NCI-H345 treated with DMSO at 0.1 percent for 48 hours (cell line): ENCODE measurements at regions not wholly inside any gene's neighbourhood (a gene's known extent, or its start where the extent isn't known, plus 50 kb on each side); places are given as distances from the start of the nearest gene placed in this dataset.
"Not testable (repeated sequence)": the region's sequence is repeated elsewhere in the genome, so short reads cannot be mapped to it uniquely, and the experiment has no call there.

Source experiments
- DNase-seq: peaks from one replicate; lab custom pipeline; 2025; ENCODE audit not compliant: unreplicated experiment; lab: John Stamatoyannopoulos, UW

DNA sequence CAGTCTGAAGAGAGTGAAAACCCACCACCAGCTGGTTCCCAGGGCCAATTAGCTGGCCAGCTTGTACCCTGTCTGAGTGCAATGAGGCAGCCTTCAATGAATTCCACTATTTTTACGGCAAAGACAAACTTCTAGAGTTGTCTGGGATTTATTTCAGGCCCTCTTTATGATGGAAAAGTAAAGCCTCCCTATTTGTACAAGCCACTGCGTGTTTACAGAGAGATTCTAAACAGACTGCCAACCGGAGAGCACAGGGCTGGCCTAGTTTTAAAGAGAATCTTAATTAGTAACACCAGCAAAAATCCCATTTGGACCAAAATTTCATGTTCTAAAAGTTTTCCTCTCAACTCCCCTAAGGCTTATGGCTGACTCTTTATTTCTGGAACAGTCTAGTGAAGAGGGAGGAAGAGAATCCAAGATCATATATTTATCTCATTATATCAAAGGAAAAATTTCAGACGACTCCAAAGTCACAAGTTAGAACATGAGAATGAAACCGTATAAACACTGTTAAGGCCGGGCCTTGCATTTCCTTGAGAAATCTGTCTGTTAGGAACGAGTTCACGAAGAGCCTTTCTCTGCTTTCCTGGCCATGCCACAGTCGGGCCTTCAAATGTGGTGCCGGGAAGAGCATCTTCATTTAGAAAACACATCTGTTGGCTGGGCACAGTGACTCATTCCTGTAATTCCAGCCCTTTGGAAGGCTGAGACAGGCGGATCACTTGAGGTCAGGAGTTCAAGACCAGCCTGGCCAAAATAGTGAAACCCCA, 724.6 kb upstream of the NRP1 start:
- DNase-seq: no peak

DNA sequence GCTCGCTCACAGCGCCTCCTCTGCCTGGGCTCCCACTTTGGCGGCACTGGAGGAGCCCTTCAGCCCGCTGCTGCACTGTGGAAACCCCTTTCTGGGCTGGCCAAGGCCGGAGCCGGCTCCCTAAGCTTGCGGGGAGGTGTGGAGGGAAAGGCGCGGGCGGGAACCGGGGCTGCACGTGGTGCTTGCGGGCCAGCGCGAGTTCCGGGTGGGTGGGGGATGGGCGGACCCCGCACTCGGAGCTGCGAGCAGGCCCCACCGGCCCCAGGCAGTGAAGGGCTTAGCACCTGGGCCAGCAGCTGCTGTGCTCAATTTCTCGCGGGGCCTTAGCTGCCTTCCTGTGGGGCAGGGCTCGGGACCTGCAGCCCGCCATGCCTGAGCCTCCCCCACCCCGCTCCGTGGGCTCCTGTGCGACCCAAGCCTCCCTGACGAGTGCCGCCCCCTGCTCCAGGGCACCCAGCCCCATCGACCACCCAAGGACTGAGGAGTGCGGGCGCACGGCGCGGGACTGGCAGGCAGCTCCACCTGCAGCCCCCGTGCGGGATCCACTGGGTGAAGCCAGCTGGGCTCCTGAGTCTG, 721.0 kb upstream of the NRP1 start:
- not testable (repeated sequence) for DNase-seq

DNA sequence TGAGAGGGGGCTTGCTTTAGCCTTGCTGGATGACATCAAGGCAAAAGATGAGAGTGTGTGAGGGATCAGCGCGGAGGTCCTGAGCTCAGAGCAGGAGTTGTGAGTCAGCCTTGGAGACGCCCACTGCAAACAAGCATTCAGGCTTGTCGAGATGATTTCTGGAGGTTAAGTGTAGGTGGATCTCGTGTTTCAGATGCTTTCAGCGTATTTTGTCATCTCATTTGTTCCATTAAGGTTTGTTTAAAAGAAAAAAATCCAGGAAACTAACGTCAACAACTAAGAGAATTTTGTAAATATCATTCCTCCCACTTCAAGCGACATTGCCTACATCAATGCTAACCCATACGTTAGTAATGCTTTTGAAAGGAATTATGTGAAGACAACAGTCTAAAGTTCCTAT, 715.4 kb upstream of the NRP1 start:
- no peak for DNase-seq

DNA sequence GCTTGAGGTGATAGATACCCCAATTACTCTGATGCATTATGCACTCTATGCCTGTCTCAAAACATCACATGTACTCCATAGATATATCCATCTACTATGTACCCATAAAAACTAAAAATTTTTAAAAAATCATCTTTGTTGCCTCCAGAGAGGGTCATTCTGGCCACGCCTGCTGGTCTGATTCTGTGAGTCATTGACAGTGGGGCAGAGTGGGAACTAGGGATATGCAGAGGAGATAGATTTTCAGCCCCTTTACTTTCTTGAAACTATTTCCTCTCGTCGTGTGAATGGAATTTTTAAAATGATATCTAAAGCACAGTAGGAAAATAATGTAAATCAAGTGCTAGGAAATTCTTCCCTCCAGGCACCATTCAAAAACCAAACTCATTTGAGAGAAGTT, 715.0 kb upstream of the NRP1 start:
- DNase-seq: no peak

DNA sequence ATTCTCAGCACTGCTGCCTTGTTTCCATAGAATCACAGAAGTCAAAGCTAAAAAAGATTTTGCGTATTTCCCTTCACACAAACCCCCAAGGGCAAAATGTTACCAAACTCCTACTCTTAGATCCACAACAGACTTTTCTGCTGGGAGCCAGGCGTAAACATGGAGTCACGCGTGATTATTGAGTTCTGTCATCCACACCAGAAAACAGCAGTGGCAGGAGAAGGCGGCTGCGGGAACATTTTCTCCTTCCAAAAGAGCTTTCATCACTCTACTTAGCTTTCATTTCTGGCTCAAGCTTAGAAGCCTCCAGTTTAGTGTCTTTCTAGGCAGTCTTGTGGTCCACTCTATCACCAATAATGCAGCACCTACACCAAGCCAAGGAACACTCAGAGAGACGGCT, 712.9 kb upstream of the NRP1 start:
- DNase-seq: no peak

DNA sequence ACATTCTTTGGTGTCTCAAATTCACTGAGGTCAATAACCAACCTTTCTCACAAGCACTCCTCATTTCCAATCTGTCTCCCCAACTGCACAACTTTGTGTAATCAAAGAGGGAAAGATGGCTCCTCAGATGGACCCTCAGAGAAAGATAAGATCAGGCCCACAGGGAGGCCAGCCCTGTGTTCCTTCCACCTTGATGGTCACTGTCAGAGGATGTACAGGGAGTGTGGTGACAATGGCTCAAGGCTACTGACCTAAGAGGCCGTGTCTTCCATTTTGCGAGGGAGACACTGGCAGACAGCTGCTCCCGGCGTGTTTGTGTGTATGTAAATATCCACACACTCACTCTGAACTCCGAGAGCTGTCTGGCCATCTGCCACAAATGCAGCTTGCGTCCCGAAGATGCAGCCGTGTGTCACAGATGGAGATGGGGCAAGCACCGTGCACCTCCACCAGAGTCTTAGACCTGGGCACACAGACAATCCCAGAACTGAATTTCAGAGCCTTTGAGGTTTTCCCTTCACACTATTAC, 712.1 kb upstream of the NRP1 start:
- DNase-seq: no peak

DNA sequence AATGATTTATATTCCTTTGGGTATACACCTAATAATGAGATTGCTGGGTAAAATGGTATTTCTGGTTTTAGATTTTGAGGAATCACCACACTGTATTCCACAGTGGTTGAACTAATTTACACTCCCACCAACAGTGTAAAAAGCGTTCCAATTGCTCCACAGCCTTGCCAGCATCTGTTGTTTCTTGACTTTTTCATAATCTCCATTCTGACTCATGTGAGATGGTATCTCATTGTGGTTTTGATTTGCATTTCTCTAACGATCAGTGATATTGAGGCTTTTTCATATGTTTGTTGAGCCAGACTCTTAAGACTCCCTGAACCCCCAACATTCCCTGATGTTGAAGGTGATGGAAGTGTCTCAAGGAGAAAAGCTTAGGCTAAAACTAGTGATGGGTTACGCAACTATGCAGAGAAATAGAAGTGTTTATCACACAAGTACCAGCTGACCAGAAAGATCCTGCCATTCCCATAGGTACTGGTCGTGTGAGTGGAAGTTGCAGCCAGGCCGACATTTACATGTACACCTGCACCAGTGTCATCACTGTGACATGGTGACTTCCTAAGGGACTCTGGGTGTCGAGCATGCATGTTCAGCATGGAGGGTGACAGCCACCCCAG, 711.2 kb upstream of the NRP1 start:
- DNase-seq: no peak

DNA sequence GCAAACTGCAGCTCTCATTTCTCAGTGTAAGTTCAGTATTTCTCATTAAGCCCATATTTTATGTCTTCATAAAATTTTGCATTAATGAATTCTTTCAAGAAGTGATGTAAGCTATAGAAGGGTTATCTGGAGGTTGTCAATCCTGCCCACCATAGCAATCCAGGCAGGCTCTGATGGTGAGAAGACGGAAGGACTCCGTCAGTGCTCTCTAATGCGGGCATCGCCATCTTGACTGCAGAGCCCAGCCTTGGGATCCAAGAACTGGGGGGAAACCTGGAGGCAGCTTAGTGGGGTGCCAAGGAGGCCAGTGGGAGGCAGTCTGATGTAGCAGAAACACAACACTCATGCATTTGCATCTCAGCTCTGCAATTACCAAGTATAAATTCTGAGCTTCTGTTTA, 707.4 kb upstream of the NRP1 start:
- no peak for DNase-seq

DNA sequence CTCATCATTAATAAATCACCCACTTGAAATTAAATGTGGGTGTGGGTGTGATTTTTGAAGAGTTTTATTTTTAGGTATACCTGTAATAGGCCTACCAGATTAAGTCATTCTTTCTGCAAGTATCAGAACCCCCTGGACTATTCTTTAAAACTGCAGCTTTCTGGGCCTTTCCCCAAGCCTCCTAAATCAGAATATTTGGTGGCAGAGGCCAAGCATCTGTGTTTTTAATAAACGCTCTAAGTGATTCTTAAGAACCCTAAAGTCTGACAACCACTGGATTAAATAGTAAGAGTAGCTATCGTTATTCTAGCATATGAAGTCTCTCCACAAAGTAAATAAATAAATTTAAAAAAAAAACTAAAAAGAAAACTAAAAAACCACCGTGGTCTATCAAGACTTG, 703.0 kb upstream of the NRP1 start:
- DNase-seq: no peak

DNA sequence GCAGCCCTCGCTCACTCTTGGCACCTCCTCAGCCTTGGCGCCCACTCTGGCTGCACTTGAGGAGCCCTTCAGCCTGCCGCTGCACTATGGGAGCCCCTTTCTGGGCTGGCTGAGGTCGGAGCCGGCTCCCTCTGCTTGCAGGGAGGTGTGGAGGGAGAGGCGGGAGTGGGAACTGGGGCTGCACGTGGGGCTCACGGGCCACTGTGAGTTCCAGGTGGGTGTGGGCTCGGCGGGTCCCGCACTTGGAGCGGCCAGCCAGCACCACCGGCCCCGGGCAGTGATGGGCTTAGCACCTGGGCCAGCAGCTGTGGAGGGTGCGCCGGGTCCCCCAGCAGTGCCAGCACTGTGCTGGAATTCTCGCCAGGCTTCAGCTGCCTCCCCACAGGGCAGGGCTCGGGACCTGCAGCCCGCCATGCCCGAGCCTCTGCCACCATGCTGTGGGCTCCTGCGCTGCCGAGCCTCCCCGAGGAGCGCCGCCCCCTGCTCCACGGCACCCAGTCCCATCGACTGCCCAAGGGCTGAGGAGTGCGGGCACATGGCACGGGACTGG, 700.8 kb upstream of the NRP1 start:
- not testable (repeated sequence) for DNase-seq

DNA sequence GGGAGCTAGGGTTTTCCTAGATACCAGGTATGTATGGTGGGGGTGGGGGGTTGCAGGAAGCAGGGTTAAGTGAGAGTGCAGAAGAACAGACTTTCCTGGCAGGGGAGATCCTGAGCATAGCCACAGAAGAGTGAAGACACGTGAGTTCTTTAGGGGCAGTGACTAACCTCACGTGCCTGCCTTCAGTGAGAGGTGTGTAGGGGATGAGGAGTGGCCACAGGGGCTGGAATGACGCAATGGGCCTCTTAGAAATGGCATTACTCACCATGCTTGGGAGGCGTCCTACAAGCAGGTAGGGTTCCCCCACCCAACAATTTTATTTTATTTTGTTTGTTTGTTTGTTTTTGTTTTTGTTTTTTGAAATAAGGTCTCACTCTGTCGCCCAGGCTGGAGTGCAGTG, 698.6 kb upstream of the NRP1 start:
- no peak for DNase-seq

DNA sequence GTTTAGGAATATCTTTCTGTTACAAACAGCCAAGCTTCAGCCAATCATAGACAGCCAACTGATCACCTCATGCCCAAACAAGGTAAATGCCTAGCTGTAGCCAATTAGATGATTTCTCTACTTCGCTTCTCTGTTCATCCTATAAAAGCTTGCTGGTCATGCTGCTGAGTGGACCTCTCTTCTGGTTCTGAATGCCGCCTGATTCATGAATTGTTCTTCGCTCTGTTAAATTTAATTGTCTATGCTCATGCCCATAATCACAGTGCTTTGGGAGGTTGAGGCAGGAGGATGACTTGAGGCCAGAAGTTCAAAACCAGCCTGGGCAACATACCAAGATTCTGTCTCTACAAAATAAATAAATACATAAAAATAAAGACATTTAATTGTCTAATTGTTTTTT, 698.1 kb upstream of the NRP1 start:
- DNase-seq: no peak

DNA sequence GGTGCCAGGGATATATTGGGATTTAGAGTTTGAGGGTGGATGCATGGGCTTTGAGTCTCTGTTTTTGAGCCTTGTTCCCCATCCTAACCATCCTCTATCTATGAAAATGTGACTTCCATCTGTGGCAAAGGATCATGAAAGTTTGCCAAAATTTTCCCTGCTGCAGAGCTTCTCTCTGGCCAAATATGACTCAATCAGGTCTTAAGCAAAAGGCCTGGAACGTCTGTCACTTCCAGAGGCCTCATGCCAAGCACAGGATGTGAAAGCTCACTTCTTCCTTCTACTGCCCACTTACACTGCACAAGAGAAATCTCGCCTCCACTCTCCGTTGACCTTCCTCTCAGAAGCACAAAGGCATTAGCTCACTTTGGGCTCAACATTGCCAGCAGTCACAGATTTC, 696.9 kb upstream of the NRP1 start:
- no peak for DNase-seq

DNA sequence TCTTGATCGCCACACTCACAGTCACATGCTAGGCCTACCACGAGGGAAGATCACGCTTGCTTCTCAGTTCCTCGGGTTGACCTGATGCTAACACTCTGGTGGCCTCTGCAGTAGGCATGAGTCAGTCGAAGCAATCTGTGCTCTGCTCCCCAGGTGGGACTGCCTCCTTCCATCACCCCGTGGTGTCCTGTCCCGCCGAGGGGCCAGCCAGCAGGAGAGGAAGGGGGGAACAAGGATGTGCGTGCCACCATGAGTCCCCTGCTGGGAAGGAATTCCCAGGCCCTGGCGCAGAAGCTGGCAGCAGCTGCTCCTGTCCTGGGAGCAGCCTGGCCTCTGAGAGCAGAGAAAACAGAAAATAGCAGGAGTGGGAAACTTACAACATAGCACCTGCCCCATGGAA, 695.0 kb upstream of the NRP1 start:
- no peak for DNase-seq

DNA sequence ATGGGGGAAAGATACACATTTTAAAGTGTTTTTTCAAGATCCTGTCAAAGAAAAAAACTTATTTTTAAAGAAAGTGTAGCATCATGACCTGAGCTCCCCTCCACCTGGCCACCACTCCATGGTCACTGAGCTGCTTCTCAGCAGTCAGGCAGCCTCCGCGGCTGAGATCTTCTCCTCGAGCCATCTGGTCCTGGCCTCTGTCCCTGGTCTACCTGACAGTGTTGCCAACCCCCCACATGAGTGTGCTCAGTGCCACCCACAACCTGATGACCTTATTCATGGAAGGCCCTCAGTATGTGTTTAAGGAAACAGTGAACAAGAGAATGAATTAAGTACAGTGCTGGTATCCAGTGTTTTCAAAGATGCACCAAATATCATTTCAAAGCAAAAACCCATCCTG, 694.5 kb upstream of the NRP1 start:
- no peak for DNase-seq

DNA sequence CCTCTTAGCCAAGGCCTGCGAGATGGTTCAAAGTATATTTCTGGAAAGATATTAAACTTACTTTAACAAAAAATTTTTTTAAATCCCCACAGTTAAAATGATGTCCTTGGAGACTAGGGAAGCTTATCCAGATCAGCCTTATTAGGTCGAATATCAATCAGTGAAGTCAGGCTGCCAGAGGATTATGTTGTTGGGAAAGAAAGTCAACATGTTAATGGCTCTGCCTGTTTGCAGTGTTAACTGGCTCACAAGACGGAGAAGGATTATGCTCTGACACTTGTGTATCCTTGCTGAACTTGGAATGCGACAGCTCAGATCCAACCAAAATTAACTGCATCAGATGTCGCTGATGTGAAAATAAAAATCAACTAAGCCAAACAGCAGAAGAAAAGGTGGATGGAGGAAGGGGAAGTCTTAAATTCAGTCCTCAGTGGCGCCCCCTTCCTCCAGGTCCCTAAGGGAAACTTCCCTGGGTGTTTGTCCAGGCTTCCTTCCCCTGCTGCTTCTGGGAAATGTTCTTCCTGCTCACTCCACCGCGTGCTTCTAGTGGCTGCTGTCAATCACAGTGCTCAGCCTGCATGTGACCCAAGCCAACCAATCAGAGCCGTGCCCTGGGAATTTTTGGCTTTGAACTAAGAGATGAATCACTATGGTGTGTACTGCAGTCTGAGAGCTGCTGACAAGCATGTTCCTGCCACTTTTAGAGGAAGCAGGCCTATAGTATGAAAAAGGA, 690.4 kb upstream of the NRP1 start:
- no peak for DNase-seq

DNA sequence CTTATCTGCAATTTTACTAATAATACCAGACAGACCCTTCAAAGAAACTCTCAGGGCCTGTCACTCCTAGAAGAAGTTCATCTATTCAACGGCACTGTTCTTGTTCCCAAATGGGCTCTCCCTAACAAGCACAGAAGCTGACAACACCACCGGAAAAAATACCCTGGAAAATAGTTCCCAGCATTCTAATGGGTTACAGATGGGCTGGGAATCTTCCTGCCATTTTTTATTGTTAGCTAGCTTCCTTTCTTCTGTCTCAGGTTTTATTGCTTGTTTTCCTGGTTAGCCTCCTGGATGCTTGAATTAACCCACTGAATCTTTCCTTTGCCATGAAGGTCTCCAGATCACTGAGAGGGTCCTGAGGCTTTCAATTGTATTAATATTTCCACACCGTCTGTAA, 689.8 kb upstream of the NRP1 start:
- no peak for DNase-seq

DNA sequence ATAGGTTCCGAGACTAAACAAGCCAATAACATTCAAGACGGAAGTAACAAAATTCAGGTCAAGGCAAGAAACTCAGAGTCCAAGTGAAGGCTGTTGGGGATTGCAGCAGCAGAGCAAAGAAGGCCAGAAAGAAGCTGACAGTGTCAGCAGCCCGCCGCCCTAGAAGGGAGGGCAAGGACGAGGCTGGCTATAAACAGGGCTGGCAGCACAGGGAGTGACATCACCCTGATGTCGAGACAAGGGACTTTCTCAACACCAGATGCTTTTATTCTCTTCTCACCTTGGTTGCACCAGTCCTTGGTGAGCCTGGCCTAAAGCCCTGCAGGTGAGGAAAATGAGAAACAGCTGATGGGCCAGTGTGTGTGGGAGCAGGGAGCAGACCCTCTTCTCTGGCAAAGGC, 687.7 kb upstream of the NRP1 start:
- no peak for DNase-seq

DNA sequence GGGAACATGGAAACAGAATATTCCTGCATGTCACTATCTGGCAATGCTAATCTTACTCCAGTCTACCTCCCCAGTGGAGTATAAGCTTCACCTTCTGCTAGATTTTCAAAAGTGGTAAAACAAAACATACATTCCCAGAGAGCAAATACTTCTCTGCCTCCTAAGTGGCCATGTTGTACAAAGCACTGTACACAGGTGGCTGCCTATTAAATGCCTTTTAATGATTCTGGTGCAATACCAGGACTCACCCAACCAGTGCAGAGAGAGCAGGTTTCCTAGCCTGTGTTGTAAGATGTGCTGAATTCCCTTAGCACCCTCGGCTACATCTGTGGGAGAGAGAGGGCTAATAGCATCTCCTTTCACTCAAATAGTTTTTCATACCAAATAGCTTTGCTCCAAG, 684.3 kb upstream of the NRP1 start:
- no peak for DNase-seq

DNA sequence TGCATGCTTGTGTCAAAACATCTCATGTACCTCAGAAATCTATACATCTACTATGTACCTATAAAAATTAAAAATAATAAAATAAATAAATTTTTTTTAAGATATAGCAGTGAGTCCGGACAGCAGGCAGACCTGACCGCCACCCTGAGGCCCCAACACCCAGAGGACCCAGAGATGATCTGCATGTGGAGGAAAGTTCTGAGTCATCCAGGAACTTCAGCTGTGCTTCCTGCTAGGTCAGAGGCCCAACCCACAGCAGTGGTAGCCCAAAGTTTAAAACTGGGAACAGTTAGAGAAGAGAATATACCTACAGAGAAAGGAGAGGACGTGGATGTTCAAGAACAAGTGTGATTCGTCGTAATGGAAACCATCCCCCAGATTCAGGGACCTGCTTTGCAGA, 683.7 kb upstream of the NRP1 start:
- DNase-seq: no peak

DNA sequence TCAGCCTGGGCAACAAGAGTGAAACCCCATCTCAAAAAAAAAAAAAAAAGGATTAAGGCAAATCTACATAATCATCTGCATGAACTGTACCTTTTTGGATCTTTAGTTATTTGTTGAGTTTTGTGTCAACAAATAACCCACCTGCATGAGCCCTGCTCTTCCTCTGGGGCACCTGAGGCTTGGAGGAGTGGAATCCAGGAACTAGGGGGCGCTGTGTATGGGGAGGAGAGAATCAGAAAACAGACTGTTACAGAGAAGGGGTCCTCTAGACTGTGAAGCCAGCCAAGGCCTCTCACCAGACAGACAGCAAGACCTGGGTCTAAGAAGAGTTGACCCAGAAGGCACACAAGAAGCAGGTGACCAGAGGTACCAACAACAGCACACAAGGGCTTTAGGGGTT, 682.8 kb upstream of the NRP1 start:
- no peak for DNase-seq

DNA sequence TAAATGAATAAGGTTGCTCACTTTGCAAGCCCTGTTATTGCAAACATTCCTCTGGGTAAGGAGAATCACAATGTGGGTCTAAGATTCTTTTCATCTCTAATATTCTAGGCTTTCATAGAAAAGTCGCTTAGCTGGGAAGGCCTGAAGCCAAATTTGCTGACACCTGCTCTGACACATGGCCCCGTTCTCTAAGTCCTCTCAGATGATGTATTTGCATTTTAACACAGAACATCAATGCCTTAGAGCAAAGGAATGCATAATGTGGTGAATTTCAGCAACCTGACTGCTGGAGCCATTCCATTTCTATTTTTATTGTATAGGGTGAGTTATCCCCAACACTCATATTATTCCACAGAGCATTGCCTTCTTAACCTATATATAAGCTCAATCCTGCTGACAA, 682.1 kb upstream of the NRP1 start:
- no peak for DNase-seq
